Fibroblast of pulmonary artery (primary cell): ENCODE measurements at regions not wholly inside any gene's neighbourhood (a gene's known extent, or its start where the extent isn't known, plus 50 kb on each side); places are given as distances from the start of the nearest gene placed in this dataset.
"Not testable (repeated sequence)": the region's sequence is repeated elsewhere in the genome, so short reads cannot be mapped to it uniquely, and the experiment has no call there.

Experiments
- DNase-seq: peaks from one replicate; pipeline ENCODE4 v3.0.0-alpha.2; 2010; ENCODE audit warnings: low read depth
- H3K4me3 ChIP-seq: replicated peaks from 2 replicates; pipeline ENCODE4 v1.5.1; 2011; ENCODE audit warnings: low read depth, mild to moderate bottlenecking, control low read depth, low read length, moderate library complexity
- CTCF ChIP-seq: IDR thresholded peaks from 2 replicates; pipeline ENCODE4 v1.5.1; 2011; ENCODE audit warnings: mild to moderate bottlenecking, control low read depth, low read length, inconsistent platforms; ENCODE audit errors: missing control alignments

DNA sequence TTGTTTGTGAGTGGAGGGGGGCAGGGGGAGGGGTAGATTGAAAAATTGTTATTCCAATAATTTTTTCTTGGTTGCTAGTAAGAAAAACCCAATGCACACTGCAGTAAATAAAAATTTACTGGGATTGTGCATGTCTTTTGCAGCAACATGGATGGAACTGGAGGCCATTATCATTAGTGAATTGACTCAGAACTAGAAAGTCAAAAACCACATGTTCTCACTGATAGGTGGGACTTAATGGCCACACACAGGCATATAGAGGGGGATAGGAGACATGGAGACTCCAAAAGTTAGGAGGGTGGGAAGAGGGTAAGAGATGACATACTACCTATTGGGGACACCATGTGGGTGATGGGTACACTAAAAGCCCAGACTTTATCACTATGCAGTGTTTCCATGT is 67.2 kb downstream of the BUB3 start:
- no peak for TF ChIP-seq CTCF
- DNase-seq: no peak

DNA sequence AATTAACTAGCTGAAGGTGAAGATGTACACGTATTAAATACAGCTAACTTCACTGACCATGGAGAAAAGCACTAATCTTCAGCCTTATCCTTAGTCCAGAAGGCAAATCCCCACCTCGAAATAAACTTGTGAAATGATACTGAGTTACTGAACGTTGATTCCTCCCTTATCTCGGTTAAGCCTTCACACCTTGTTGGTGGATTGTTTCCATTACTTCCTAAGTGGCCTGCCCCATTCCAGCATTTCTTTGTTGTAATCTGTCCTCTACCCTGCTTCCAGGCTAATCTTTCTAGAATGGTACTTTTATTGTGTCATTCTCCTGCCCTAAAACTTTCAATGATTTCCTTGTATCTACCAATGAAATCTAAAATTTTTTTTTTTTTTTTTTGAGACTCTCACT is 68.6 kb downstream of the BUB3 start:
- H3K4me3 ChIP-seq: no peak overlapping the region
- DNase-seq: no peak
- TF ChIP-seq CTCF: no peak

More for the DNA sequence above, 67.2 kb downstream of the BUB3 start:
- H3K4me3 ChIP-seq: no peak overlapping the region

DNA sequence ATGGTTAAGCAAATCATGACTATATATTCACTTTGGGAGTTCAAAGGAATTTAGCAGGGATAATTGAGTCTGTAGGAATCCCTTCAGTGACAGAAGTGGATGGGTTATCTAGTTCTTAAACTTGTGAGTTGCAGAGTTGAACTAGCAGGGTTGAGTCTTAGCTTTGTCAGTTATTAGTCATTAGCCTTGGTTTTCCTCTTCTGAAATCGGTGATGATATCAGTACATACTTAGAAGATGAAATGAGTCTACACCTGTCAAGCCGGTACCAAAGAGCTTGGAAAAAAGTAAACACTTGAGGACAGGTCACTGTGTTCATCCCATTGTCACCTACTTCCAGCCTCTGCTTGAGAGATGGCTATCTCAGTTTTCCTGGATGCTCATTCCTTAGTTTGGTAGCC is 73.5 kb downstream of the BUB3 start:
- no peak overlapping the region for H3K4me3 ChIP-seq
- DNase-seq: no peak
- no peak for TF ChIP-seq CTCF

- TF ChIP-seq CTCF: no peak
- H3K4me3 ChIP-seq: no peak overlapping the region
- DNase-seq: no peak
Measured at GRCh38 chr10:123229927-123230630, 75.9 kb downstream of the BUB3 start.

DNA sequence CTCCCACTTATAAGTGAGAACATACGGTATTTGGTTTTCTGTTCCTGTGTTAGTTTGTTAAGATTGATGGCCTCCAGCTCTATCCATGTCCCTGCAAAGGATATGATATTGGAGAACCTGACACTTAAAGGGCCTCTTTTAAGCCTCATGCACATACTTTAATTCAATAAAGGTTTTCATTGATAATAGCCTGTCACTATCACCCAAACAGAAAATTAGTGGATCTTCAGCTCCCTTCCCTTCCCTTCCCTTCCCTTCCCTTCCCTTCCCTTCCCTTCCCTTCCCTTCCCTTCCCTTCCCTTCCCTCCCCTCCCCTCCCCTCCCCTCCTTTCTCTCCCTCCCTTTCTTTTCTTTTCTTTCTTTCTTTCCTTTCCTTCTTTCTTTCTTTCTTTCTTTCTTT is 78.7 kb downstream of the BUB3 start:
- not testable (repeated sequence) for DNase-seq, H3K4me3 ChIP-seq

- not testable (repeated sequence) for H3K4me3 ChIP-seq, DNase-seq
Measured at GRCh38 chr10:123235014-123235413, 80.8 kb downstream of the BUB3 start.

DNA sequence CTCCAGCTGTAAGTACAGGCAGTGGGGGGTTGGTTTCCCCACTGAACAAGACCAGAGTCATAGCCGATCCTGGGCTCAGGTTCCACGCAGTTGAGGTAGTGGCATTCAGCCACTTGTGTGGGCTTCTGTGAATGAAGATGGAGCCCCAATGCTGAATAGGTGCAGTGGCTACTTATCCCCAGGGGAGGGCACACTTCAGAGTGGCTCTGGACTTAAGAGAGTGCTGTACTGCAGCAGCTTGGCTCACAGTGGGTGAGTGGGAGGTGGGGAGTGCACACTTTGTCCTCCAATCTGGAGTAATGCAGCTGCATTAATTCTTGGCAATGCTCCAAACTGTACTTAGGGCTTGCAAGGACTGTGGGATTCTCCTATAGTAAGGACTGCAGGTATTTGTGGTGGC is 81.9 kb downstream of the BUB3 start:
- peak; percentile 13 for DNase-seq

More for the DNA sequence above, 81.9 kb downstream of the BUB3 start:
- H3K4me3 ChIP-seq: no peak overlapping the region
- TF ChIP-seq CTCF: no peak
